NCI-H1436 treated with DMSO at 0.1 percent for 48 hours (cell line): ENCODE measurements at regions not wholly inside any gene's neighbourhood (a gene's known extent, or its start where the extent isn't known, plus 50 kb on each side); places are given as distances from the start of the nearest gene placed in this dataset.

Experiments used
- DNase-seq: peaks from one replicate; lab custom pipeline; 2025; lab: John Stamatoyannopoulos, UW

DNA sequence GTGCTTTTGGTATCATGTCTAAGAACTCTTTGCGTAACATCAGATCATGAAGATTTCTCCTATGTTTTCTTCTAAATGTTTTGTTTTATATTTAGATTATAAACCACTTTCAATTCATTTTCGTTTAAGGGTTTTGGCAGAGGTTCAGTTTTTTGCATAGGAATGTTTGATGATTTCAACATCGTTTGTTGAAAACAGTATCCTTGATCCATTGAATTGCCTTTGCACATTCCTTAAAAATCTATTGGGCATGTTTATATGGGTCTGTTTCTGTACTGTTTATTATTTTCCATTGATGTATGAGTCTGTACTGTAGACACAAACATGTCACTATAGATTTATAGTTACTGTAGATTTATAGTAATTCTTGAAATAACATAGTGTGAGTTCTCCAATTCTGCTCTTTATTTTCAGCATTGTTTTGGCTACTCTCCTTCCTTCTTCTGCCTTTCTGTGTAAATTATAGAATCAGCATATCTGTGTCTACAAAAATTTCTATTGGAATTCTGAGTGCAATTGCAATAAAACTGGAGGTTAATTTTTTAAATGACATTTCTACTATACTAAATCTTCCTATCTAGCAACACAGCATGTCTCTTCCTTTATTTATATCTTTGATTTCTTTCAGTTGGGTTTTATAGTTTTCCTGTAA lies 374.0 kb downstream of the SV2B start:
- no peak for DNase-seq

DNA sequence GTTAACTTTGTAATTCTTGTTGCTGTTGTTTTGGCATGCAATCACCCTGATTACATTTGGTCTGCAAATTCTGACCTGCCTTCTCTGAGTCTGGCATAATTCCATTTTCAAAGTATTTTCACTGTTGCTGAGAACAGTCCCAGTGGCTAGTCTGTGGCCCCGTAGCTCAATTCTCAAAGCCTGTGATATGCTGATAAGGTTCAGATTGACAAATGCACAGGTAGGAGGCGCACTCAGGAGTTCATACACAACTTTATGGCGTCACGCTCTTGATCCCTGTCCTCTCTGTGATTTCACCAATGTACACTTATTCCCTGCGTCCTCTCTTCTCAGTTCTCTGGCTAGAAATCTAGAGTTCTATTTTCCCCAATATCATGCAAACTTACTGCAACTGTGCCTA lies 376.6 kb upstream of the SLCO3A1 start:
- no peak for DNase-seq

DNA sequence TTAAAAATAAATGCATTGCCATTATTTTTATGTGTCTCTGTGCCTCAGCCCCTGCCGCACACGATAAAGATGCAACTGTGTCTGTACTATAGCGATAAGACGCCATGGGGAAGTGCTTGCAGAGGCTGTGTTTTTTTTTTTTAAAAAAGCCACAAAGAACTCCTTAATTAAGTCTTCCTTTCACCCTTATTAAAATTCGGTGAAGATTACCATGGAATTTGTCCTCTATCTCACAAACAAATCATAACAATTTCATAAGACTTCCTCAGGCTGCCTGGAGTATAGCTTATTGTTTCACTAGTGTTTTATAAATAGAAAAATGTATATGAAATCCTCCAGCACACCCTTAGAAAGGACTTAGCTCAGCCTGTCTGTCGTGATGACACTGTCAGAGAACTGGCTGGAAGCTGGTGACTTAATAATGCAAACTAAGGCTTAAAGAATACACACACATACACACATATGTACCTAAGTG lies 374.8 kb upstream of the SLCO3A1 start:
- DNase-seq, result no peak

DNA sequence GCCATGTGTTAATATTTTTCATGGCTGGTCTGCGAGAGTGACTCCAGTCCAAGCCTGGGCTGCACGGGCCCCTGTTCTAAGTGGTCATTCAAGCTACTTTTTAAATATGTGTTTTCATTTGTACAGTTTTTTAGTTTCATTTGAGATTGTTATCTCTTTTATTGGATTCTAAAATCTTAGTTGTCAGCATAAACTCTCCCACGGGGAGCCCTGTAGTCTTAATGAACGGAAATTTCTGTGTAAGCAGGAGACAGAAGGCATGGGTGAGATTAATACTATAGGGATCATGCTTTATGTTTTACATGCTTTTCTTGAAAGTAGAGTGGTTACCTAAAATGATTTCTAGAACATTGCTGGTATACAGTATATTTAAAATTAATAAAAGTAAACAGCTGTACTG lies 373.1 kb upstream of the SLCO3A1 start:
- DNase-seq, result no peak

DNA sequence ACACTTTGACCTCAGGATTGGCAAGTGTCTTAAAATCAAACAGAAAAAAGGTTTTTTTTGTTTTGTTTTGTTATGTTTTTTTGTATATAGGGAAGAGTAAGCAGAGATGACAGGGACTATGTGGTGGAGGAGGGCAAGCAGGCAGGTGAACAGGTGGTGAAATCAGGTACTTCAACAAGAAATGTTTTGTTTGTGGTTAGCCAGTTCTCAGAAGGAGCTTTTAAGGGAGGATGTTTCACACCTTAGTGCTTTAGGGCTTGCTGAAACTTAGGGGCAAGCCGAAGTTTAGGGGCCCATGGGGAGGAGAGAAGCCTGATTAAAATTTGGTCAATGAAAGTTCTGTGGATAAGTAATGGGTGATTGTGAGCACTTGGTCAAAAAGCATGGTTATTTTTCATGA lies 370.7 kb upstream of the SLCO3A1 start:
- DNase-seq, result no peak

DNA sequence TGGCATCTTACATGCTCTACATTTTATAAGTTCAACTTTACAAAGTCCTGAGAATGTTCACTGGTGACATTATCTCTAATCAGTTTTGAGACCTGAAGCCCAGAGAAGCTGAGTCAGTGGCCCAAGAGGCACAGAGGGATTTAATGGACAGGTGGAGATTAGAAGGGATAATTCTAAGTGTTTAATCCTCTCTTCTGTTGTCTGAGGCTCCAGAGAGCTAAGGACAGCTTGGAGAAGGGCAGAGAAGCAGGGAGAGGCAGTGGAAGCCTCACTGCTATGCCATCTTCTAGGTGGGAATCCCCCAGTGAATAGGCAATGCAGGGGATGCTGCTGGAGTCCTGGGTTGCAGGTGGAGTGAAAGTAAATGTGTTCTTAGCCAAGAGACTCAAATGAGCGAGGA lies 369.4 kb upstream of the SLCO3A1 start:
- DNase-seq, result no peak

DNA sequence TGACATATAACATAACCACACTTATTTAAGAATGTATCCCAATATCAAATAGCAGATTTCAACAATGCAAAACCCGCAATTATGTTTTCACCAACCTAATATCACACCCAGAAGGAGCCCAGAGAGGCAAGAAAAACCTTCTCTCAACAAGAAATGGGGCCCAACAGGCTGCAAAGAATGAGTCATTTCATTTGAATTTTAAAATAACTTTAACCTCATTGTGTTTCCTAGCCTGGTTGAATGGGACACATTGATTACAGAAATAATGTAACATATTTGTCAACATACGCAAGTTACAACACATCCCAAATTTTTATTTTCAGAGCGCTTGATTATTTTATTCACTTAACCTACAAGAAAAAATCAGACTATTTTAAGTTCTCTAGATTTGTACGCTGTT lies 365.1 kb upstream of the SLCO3A1 start:
- no peak for DNase-seq

DNA sequence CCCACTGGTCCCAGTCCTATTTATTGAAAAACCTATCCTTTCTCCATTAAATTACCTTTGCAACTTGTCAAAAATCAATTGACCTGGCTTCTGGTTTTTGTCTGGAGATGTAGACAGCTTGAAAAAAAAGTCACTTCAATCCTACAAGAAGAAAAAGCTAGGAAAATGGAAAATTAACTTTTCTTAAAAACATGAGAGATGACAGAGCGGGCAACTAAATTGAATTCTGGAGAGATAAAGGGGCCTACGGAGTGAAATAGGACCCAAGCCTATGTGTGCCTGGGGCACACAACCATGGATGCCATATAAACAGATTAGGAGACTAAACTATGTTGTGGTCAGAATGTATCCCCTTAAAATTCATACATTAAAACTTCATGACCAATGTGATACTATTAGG lies 363.3 kb upstream of the SLCO3A1 start:
- DNase-seq, result no peak

DNA sequence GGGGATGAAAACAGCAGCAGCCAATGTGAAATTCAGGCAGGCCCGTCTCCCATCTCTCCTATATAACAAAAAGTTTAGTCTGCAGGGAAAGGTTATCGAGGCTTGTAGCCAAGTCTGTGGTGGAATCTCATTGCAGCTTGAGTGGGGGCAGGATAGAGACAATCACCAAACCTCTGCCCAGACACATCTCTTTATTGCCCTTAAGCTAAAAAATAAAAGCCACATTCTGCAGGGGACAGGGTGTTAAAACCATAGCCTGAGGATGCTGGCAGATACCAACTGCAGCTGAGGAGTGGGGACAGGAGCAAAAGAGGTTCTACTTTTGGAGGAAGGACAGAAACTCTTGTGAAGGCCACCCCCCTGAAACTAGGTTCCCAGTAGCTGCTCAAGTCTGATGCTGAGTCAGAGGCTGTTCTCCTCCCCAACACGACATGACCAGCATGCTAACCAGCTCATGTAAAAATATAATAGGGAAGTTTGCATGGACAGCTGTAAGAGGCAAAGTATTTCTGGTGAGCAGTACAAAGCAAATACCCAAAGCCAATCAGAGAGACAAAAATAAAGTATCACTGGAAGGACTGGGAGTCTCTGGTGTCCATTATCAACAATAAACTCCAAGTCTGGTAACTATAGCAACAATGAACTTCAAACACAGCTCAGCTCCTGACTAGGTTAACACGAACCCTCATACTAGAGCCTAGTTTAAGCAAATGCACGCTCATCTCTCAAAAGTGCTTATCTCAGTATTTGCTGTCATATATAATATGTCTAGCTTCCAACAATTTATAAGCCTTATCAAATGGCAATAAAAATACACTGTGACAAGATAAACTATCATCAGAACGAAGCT lies 362.2 kb upstream of the SLCO3A1 start:
- DNase-seq, result no peak

DNA sequence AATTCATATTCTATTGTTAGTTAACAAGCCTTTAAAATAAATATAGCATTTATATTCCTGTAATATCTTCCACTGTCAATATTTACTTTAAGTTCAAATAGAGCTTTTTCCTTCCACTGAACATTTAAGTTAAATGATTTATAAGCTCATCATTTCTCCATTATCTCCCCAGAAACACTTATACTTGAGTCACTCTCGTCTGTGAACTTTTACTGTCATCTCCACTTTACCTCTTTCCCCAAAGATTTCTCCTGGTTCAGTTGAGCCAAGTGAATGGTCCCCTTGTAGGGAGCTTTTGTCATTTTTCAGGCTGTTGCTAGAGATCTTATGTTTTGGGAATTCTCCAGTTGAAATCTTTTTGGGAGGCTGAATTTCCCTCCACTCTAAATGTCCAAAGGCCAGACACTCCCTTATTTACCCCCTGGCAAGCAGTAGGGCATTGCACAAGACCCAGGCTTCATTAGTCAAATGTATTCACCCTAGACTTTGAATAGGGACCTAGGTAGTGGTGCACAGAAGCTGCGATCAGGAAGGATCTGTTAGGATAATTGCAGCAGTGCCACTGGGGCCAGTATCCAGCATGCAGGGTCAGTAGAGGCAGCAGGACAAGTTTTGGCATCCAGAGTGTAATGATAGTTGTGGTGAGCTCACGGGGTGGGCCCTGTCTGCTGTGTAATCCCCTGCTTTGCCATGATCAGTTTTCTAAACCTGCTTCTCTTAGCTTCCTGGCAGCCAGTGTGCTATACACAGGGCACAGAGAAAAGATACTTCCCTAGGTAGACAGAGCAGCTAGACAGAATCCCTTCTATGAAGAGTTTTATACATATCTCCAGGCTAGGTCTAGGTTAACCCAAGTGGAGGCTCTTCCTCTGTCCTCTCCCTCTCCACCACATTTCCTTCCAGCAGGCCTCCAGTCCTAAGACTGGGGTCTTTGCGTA lies 356.5 kb upstream of the SLCO3A1 start:
- DNase-seq, result no peak

DNA sequence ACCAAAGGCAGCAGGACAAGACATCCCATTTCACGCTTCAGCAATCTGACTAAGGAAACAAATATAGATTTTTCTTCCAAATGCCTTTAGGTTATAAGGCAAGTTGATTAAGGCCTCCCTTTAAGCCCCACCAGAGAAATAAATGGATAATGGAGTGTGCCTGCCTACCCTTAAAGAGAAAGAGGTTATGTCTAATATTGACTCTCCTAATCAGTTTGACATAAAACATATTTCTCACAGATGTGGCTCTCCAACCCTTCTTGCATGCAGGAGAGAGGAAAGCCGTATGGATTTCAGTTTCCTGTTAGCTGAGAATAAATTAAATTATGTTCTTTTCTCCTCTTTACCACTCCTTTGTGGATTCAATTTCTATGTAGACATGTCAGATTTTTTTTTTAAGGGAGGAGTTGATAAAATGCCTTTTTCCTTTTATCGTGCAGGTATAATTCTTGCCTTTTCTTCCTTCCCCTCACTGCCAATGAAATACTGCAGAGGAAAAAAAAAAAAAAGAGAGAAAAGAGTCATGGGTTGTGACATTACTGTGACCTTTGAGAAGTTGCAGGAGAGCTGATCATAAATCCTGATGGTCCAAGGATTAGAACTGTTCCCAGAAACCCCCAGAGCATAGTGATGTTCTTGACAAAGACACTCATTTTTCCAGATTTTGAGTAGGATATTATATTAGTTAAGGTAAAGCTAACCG lies 355.3 kb upstream of the SLCO3A1 start:
- DNase-seq, result no peak

DNA sequence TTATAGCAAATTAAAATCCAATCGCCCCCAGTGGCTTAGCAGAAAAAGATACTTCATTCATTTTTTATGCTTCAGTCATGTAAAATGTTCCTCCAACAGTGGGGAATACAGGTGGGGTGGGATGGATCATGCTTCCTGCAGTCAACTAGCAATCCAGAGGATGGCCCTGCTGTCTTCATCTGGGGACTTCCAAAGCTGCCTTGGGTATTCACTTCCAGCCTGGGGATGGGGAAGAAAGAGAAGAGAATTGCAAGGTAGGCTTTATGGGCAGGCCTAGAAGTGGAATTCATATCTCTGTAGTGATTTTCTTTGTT lies 354.8 kb upstream of the SLCO3A1 start:
- DNase-seq, result no peak

DNA sequence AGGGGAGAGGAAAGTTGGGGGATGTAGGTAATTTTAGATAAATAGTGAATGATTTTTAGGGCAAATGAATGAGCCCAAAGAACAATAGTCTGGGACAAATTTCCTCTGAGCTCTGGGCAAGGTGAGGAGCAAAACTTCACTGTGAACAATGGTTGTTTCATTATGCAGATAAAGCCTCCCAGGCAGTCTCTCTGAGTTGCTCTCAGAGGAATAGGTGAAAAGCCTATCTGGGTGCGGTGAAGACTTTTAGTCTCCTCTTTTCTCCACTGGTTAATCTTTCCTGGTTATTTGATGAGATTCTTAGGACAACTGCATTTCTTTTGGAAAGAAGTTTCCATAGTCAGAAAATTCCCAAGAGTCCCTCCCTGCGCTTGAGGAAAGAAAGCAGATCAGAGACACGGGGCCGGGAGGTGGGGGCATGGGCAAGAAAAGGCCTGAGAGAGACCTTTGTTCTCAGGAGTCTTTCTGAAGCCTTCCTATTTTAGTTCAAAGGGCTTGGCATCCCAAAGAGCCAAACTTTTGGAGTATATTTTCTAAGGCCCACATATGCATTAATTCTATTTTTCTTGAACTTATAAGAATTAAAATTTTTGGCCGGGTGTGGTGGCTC lies 353.6 kb upstream of the SLCO3A1 start:
- DNase-seq, result no peak

DNA sequence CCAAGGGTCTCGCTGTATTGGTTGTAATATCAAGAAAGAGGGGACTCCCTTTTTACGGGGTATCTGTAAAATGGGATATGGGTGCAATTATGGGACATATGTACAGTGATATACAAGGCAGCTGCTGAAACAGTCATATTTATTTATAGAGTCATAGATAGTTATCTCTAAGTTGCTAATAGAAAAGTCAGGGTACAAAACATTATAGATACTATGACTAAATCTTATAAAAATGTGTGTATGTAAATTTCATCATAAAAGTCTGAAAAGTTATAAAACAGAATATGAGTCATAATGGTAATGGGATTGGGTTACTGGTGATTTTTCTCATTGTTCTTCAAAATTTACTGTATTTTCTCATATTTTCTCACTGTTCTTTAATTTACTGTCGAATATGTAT lies 344.9 kb upstream of the SLCO3A1 start:
- no peak for DNase-seq

DNA sequence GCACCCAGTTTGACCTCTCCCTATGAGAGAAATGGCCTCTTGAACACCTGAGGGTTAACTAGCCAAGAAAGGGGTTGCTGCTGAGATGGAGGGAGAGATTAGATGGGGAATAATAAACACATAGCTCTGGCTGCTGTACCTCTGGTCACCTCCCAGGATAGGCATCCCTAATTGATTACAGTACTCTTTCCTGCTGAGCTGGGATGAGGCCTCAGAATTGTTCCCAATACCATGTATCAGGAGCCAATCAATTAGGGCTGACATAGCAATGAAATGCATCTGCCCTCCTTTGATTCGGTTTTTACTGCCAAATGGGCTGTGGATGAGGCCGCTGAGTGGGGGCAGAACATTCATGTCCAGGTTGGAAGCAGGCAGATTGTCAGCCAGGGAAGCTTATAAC lies 339.4 kb upstream of the SLCO3A1 start:
- DNase-seq, result no peak

DNA sequence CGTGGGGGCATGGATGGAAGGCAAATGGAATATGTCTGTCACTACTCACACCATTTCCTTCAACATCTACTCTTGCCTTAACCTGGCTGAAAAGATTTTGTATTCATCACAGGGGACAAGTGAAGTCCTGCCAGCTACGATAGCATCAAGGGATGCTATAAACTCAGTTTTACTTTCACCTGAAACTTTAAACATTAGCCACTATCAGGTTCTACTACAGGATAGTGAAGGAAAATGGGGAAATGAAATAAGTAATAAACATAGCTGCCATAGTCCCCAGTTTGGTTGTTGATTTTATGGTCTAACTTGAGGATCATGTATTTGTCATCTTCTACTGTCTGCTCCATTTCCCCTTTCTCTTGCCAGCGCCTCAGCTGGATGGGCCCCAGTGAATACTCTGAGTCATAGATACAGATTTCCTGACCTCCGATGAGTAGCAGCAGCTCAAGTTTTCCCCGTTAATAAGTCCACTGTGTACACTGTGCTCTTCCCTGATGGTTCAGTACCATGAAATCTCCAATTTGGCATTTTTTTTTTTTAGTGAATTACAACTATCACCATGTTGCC lies 338.2 kb upstream of the SLCO3A1 start:
- DNase-seq, result no peak

DNA sequence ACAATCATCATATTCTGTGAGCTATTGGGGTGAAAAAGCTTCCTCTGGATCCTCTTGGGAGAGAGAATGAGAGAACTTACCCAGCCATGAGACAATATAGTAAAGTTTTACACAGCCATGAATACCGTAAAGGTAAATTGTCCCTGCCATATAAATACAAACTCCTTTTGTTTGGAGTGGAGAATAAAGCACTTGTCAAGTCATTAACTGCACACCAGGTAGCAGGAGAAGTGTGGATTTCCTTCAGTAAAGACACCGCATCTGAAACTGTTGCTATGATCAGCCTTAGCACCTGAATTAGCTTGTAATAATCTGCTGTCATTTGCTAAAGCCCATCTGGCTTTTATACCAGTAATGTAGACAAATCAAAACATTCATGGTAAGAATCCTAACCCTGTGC lies 336.6 kb upstream of the SLCO3A1 start:
- DNase-seq, result no peak

DNA sequence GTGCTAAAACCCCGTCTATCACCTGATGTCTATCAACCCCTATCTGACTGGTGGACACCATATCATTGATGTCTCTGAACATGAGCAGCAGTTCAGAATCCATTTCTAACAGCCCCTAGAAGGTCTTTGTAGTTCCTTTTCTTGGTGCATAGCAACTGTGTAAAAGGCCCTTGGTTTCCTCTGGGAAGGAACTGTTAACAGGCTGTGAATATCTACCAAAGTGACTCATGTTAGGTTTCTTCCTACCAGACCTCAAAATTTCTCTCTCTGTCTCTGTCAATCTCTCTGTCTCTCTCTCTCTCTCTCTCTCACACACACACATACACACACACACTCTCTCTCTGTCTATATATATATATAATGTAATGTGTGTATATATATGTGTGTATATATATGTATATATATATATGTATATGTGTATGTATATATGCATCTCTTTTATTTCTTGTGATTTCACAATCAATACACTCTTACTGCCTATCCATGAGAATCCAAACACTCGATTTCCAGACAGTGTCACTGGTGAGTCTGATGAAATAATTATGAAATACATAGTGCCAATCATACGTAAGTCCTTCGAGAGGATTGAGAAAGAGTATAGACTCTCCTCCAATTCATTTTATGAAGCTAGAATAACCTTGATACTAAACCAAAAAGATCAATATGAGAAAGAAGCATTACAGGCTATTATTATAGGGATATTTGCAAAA lies 335.9 kb upstream of the SLCO3A1 start:
- no peak for DNase-seq

DNA sequence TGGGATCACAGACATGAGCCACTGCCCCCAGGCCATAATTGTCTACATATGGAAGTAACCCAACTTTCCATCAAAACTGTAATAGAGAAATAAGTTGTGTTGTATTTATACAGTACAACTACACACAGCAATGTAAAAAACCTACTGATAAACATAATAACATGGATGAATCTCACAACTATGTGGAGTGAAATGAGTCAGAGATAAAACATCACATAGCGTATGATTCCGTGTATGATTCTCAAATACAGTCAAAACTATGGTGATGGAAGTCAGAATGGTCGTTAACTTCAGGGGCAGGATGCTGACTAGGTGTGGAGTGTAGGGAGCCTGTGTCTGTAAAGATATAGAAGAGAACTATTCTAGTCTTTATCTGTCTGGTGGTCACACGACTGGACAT lies 332.7 kb upstream of the SLCO3A1 start:
- no peak for DNase-seq

DNA sequence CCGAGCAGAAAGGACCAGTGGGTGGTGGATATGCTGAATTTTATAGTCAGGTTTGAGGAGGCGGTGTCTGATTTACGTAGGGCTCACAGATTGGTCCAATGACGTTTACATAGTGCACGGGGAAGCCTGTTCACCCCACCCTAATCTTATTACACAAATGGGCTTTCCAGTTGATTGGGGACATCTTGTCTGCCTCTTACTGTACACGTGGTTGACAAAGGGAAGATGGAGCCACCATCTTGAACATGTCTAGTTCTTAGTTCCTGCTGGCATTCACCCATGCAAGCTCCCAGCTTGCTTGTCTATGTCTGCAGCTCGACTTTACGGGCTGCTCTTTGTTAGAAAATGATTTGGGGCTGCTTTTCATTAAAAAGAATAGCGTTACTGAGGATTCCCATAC lies 332.0 kb upstream of the SLCO3A1 start:
- DNase-seq, result no peak

DNA sequence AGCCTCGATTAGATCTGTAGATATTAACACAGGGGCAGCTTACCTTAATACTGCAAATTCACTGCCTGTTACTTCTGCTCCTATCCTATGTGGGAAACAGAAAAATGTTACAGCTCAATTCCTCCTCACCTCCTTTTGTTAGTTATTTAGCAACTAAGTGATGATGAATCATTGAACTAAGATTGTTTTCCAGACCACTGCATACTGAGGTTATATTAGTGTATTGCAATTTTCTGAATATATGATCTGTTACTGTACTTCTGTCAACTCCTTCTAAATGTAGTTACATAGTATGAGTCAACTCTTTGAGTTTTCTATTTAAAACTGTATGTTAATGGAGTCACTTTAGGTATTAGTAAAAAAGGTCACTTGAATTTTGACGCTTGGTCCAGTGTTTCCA lies 331.5 kb upstream of the SLCO3A1 start:
- DNase-seq, result no peak
